ENCODE measurements at regions not wholly inside any gene's neighbourhood (a gene's known extent, or its start where the extent isn't known, plus 50 kb on each side); places are given as distances from the start of the nearest gene placed in this dataset.
A peak's percentile ranks its signal among the peaks of the same experiment; 100 is the strongest.

DNA sequence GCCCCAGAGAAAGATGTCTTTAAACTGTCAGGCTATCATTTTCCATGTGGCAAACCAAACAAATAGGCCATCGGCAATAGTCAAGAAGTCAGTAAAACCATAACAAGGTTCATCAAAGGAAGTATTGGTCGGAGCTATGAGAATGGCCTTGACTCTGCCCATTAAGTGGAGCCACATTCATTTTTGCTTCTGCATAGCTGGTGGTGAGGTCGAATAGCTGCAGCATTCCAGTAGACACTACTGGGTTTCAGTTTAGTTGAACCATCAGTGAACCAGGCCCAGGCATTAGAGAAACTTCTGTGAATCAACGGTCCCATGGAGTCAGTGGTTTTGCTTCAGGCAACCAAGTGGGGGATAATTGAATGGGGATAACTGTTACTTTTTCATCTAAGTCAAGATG, 92.0 kb upstream of the MED14 start:
- H3K27me3 ChIP-seq (replicated peaks) = no peaks in the 10 kb centered on the region
- TF ChIP-seq, protein P1, sequence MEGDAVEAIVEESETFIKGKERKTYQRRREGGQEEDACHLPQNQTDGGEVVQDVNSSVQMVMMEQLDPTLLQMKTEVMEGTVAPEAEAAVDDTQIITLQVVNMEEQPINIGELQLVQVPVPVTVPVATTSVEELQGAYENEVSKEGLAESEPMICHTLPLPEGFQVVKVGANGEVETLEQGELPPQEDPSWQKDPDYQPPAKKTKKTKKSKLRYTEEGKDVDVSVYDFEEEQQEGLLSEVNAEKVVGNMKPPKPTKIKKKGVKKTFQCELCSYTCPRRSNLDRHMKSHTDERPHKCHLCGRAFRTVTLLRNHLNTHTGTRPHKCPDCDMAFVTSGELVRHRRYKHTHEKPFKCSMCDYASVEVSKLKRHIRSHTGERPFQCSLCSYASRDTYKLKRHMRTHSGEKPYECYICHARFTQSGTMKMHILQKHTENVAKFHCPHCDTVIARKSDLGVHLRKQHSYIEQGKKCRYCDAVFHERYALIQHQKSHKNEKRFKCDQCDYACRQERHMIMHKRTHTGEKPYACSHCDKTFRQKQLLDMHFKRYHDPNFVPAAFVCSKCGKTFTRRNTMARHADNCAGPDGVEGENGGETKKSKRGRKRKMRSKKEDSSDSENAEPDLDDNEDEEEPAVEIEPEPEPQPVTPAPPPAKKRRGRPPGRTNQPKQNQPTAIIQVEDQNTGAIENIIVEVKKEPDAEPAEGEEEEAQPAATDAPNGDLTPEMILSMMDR (IDR thresholded peaks at IDR 0.05; ENCODE audit: low read depth, low read length, missing control alignments) = no peak
- in situ Hi-C loops (cut with HindIII; ENCODE audit: low pct_ligation_motif_present, low sequenced_read_pairs) = no loop called here
- no peak for DNase-seq
- H3K4me3 ChIP-seq (ENCODE audit: low read depth, low read length) = no peak overlapping the region
- no peaks in the 10 kb centered on the region for H3K36me3 ChIP-seq (replicated peaks)
- no peak overlapping the region for H3K27ac ChIP-seq

DNA sequence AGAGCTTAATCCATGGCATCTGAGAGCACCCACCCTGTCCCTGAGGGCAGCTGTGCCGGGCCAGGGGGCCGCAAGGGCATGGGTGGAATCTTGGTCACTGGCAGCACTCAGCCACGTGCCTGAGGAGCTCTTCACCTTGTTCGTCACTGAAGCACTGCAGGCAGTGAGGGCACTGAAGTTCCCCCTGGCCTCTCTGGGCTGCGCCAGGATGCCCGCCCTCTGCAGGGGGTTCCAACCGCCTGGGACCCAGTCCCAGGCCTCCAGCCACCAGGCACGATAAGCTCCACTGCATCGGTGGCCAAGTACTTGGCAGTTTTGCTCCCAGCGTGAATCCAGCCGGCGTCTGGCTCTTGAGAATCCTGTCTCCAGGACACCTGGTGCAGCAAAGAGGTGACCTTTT, 96.4 kb upstream of the MED14 start:
- Histone ChIP-seq H3K27ac (no peak overlapping the region), H3K27me3 (replicated peaks) (no peaks in the 10 kb centered on the region), H3K4me3 (ENCODE audit: low read depth, low read length) (no peak overlapping the region), H3K36me3 (replicated peaks) (no peaks in the 10 kb centered on the region)
- in situ Hi-C loops (cut with HindIII; ENCODE audit: low pct_ligation_motif_present, low sequenced_read_pairs) = no loop called here
- DNase-seq = no peak
- TF ChIP-seq, protein P1 (IDR thresholded peaks at IDR 0.05; ENCODE audit: low read depth, low read length, missing control alignments) = no peak

DNA sequence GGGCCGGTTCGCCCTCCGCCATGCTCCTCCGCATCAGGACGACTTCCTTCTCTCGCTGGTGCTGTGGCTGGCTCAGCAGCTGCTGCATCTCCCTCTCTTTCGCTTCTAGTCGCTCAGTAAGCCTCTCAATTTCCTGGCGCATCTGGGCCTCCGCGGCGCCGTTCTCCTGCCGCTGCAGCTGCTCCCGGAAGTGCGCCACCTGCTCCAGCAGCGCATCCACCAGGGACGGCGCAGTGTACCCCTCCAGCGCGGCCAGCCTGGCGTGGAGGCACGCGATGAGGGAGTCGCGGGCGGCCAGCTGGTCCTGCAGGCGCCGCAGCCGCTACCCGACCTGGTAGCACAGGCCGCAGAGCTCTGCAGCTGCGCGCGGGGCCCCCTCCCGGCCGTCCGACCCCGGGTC, 97.4 kb upstream of the MED14 start:
- DNase-seq = no peak
- H3K36me3 ChIP-seq (replicated peaks) = no peaks in the 10 kb centered on the region
- H3K4me3 ChIP-seq (ENCODE audit: low read depth, low read length) = no peak overlapping the region
- in situ Hi-C loops (cut with HindIII; ENCODE audit: low pct_ligation_motif_present, low sequenced_read_pairs) = no loop called here
- TF ChIP-seq, protein P1 (IDR thresholded peaks at IDR 0.05; ENCODE audit: low read depth, low read length, missing control alignments) = no peak
- H3K27me3 ChIP-seq (replicated peaks) = no peaks in the 10 kb centered on the region
- no peak overlapping the region for H3K27ac ChIP-seq

DNA sequence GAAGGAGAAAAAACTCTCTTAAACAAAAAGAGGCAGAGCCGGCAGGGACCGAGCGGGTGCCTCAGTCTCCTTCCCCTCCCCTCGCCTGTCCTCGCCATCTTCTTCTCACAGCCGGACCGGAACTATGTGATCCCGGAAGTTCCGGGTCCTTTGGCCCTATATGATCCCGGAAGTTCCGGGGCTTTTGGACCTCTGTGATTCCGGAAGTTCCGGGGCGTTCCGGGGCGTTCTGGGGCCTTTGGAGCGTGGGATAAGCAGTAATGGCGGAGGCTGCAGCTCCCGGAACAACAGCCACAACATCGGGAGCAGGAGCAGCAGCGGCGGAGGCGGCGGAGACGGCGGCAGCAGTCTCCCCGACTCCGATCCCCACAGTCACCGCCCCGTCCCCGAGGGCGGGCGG, 98.9 kb upstream of the MED14 start:
- in situ Hi-C loops (cut with HindIII; ENCODE audit: low pct_ligation_motif_present, low sequenced_read_pairs) = no loop called here
- DNase-seq = no peak
- Histone ChIP-seq H3K27me3 (replicated peaks) (no peaks in the 10 kb centered on the region), H3K27ac (no peak overlapping the region), H3K36me3 (replicated peaks) (no peaks in the 10 kb centered on the region), H3K4me3 (ENCODE audit: low read depth, low read length) (no peak overlapping the region)
- TF ChIP-seq, protein P1 (IDR thresholded peaks at IDR 0.05; ENCODE audit: low read depth, low read length, missing control alignments) = no peak

DNA sequence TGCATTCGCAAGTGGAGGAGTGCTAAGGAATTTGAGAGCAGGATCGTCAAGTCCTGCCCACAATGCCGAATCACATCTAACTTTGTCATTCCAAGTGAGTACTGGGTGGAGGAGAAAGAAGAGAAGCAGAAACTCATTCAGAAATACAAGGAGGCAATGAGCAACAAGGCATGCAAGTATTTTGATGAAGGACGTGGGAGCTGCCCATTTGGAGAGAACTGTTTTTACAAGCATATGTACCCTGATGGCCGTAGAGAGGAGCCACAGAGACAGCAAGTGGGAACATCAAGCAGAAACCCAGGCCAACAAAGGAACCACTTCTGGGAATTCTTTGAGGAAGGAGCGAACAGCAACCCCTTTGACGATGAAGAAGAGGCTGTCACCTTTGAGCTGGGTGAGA, 100.2 kb upstream of the MED14 start:
- DNase-seq = no peak
- H3K4me3 ChIP-seq (ENCODE audit: low read depth, low read length) = no peak overlapping the region
- H3K27ac ChIP-seq = no peak overlapping the region
- in situ Hi-C loops (cut with HindIII; ENCODE audit: low pct_ligation_motif_present, low sequenced_read_pairs) = no loop called here
- no peaks in the 10 kb centered on the region for H3K27me3 ChIP-seq (replicated peaks)
- TF ChIP-seq, protein P1 (IDR thresholded peaks at IDR 0.05; ENCODE audit: low read depth, low read length, missing control alignments) = no peak
- no peaks in the 10 kb centered on the region for H3K36me3 ChIP-seq (replicated peaks)

DNA sequence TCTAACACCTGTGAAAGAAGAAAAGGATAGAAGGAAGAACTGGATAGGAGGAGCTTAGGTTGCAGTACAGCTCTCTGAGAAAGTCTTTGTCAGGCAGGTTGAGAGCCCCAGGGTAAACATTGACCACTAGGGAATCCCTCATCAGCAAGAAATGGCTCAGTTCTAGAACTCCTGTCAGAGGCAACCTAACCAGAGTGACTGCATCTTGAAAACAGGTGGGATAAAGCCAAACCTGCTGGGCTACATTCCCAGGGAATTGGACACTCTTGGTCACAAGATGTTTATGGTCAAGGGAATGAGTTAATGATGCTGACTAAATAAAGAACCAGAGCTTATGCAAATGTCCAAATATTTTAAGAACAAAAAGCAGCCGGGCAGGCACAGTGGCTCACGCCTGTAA, 108.3 kb upstream of the MED14 start:
- TF ChIP-seq, protein P1 (IDR thresholded peaks at IDR 0.05; ENCODE audit: low read depth, low read length, missing control alignments) = no peak

More for the DNA sequence above, 108.3 kb upstream of the MED14 start:
- no peak overlapping the region for H3K4me3 ChIP-seq (ENCODE audit: low read depth, low read length)
- no peaks in the 10 kb centered on the region for H3K36me3 ChIP-seq (replicated peaks)
- in situ Hi-C loops (cut with HindIII; ENCODE audit: low pct_ligation_motif_present, low sequenced_read_pairs) = no loop called here
- no peaks in the 10 kb centered on the region for H3K27me3 ChIP-seq (replicated peaks)
- DNase-seq = no peak
- H3K27ac ChIP-seq = peak overlapping the region; percentile 99
